GM12878 (cell line): ENCODE measurements at regions not wholly inside any gene's neighbourhood (a gene's known extent, or its start where the extent isn't known, plus 50 kb on each side); places are given as distances from the start of the nearest gene placed in this dataset.

Source experiments
- ATAC-seq: fragments of 200-7000 bp; cut with Tn5 transposase; 3 replicates; pipeline ENCODE4 v1.9.1; 2020; ENCODE audit warnings: mild to moderate bottlenecking, moderate library complexity
- BruUV-seq: library from RNA; stranded (reverse); fragments of 400-500 nt; replicated peaks from 2 replicates; lab custom pipeline; 2021; lab: Mats Ljungman, UMichigan
- CTCF ChIA-PET: fragments of 300-600 bp; sonication (Branson Sonifier 250); formaldehyde crosslinking; extraction: SDS; loops from one replicate; lab custom pipeline; 2021; ENCODE audit warnings: inconsistent platforms; lab: Yijun Ruan, JAX
- POLR2A ChIA-PET: fragments of 350-600 bp; formaldehyde crosslinking; extraction: SDS; loops from one replicate; lab custom pipeline; 2021; ENCODE audit warnings: inconsistent platforms; lab: Charles Lee
- RAD21 ChIA-PET: fragments of 300-600 bp; sonication (Branson Sonifier 250); formaldehyde crosslinking; loops from one replicate; lab custom pipeline; 2023; ENCODE audit warnings: antibody characterized with exemption; ENCODE audit not compliant: unreplicated experiment; lab: Charles Lee
- SMC1A ChIA-PET: fragments of 300-600 bp; sonication (Branson Sonifier 250); formaldehyde crosslinking; loops from one replicate; lab custom pipeline; 2023; ENCODE audit not compliant: unreplicated experiment, uncharacterized antibody; lab: Charles Lee
- DNase-seq: peaks from one replicate; pipeline ENCODE4 v3.0.0-alpha.2; 2011; ENCODE audit warnings: low read depth, low spot score
- FAIRE-seq: peaks from 3 replicates; lab custom pipeline; 2011; peaks lifted over from hg19 to GRCh38; lab: Jason Lieb, UNC
- H2AFZ ChIP-seq: 2 replicates; pipeline ENCODE4 v1.6.0; 2011; ENCODE audit warnings: low read depth, low read length, control low read depth; ENCODE audit not compliant: control insufficient read depth
- H3K27ac ChIP-seq: 2 replicates; pipeline ENCODE4 v1.5.1; 2011; ENCODE audit warnings: control low read depth; ENCODE audit not compliant: control insufficient read depth, insufficient read depth
- H3K27me3 ChIP-seq, 2 experiments: replicated peaks in 1 of 2; 2 replicates each; pipeline versions ENCODE4 v1.6.0 to v1.6.1; 2011; ENCODE audit warnings: low read length in 1 of 2; ENCODE audit not compliant: control insufficient read depth in 2 of 2, insufficient read depth in 2 of 2
- H3K36me3 ChIP-seq, 2 experiments: 2 replicates each; pipeline ENCODE4 v1.5.1; 2011; ENCODE audit warnings: low read length in 1 of 2; ENCODE audit not compliant: control insufficient read depth in 2 of 2, insufficient read depth in 2 of 2
- H3K4me1 ChIP-seq: 2 replicates; pipeline ENCODE4 v1.6.1; 2011; ENCODE audit warnings: mild to moderate bottlenecking, low read length, moderate library complexity, mixed read lengths; ENCODE audit not compliant: control insufficient read depth, insufficient read depth
- H3K4me2 ChIP-seq: 2 replicates; pipeline ENCODE4 v1.6.0; 2011; ENCODE audit warnings: control low read depth; ENCODE audit not compliant: control insufficient read depth, insufficient read depth
- H3K4me3 ChIP-seq: fragments of 200-600 bp; sonication (generic); 2 replicates; pipeline ENCODE4 v1.5.1; 2016
- H3K79me2 ChIP-seq: 2 replicates; pipeline ENCODE4 v1.6.0; 2011; ENCODE audit warnings: low read length; ENCODE audit not compliant: control insufficient read depth, insufficient read depth
- H3K9ac ChIP-seq: 2 replicates; pipeline ENCODE4 v1.8.0; 2011; ENCODE audit warnings: low read length, control low read depth, mixed read lengths; ENCODE audit not compliant: control insufficient read depth, insufficient read depth
- H3K9me3 ChIP-seq: replicated peaks from 3 replicates; pipeline ENCODE4 v1.5.1; 2011; ENCODE audit warnings: mild to moderate bottlenecking, low read length; ENCODE audit not compliant: control insufficient read depth, insufficient read depth
- H4K20me1 ChIP-seq: 2 replicates; pipeline ENCODE4 v1.6.0; 2011; ENCODE audit not compliant: control insufficient read depth, insufficient read depth
- CHD2 ChIP-seq: IDR thresholded peaks from 2 replicates; pipeline ENCODE4 v1.6.1; 2011; ENCODE audit warnings: low read depth, low read length, improper control_type of control experiment, borderline replicate concordance
- CHD4 ChIP-seq: fragments of 200-600 bp; sonication (generic); IDR thresholded peaks from 2 replicates; pipeline ENCODE4 v1.6.1; 2016; ENCODE audit warnings: mild to moderate bottlenecking
- CREM ChIP-seq: IDR thresholded peaks from 2 replicates; pipeline ENCODE4 v1.6.1; 2014; ENCODE audit warnings: antibody characterized with exemption, low read depth
- EGR1 ChIP-seq, 2 experiments: IDR thresholded peaks; 1 replicate in 1 of 2; 2 replicates in 1 of 2; pipeline ENCODE4 v1.6.1; 2011 to 2012; ENCODE audit warnings: low read depth in 2 of 2, low read length in 2 of 2, borderline replicate concordance in 1 of 2, mild to moderate bottlenecking in 1 of 2, moderate library complexity in 1 of 2
- JUNB ChIP-seq: IDR thresholded peaks from 2 replicates; pipeline ENCODE4 v1.6.1; 2016; ENCODE audit warnings: antibody characterized with exemption, mild to moderate bottlenecking
- NBN ChIP-seq: fragments of 450-650 bp; IDR thresholded peaks from 2 replicates; pipeline ENCODE4 v1.6.1; 2016
- RAD51 ChIP-seq: fragments of 450-650 bp; IDR thresholded peaks from 2 replicates; pipeline ENCODE4 v1.6.1; 2016; ENCODE audit warnings: moderate library complexity, mild to moderate bottlenecking, inconsistent platforms
- RB1 ChIP-seq: fragments of 450-650 bp; formaldehyde crosslinking; IDR thresholded peaks from 2 replicates; pipeline ENCODE4 v1.6.1; 2017; ENCODE audit warnings: mild to moderate bottlenecking, borderline replicate concordance
- RELA ChIP-seq: fragments of 450-650 bp; IDR thresholded peaks from 2 replicates; pipeline ENCODE4 v1.8.0; 2014; ENCODE audit warnings: borderline replicate concordance; ENCODE audit not compliant: partially characterized antibody
- RFX5 ChIP-seq: IDR thresholded peaks from 2 replicates; pipeline ENCODE4 v1.6.1; 2011; ENCODE audit warnings: low read depth, low read length, improper control_type of control experiment
- SIX5 ChIP-seq: IDR thresholded peaks from 2 replicates; pipeline ENCODE4 v1.6.1; 2011; ENCODE audit warnings: mild to moderate bottlenecking, low read depth, low read length, moderate library complexity; ENCODE audit not compliant: severe bottlenecking
- SREBF2 ChIP-seq: IDR thresholded peaks from 2 replicates; pipeline ENCODE4 v1.6.1; 2012; ENCODE audit warnings: mild to moderate bottlenecking, low read length
- STAT3 ChIP-seq: IDR thresholded peaks from 2 replicates; pipeline ENCODE4 v1.6.1; 2011; ENCODE audit warnings: low read depth, low read length, improper control_type of control experiment
- TARDBP ChIP-seq: IDR thresholded peaks from 2 replicates; pipeline ENCODE4 v1.6.1; 2016; ENCODE audit warnings: borderline replicate concordance
- TBL1XR1 ChIP-seq: IDR thresholded peaks from 2 replicates; pipeline ENCODE4 v1.6.1; 2012; ENCODE audit warnings: low read depth, low read length, improper control_type of control experiment
- ZNF24 ChIP-seq: fragments of 450-650 bp; IDR thresholded peaks from 2 replicates; pipeline ENCODE4 v1.6.1; 2017; ENCODE audit warnings: antibody characterized with exemption, mild to moderate bottlenecking
- ZNF622 ChIP-seq: fragments of 450-650 bp; IDR thresholded peaks from 2 replicates; pipeline ENCODE4 v1.6.1; 2017; ENCODE audit warnings: mild to moderate bottlenecking, inconsistent platforms
- WGBS: methylation state at CpG from one replicate; pipeline ENCODE4 v1.1.6; 2016; ENCODE audit warnings: low lambda C conversion rate; ENCODE audit not compliant: insufficient replicate concordance, insufficient coverage; ENCODE audit errors: missing lambda C conversion rate; 5-methylcytosine and 5-hydroxymethylcytosine counted together
- in situ Hi-C: fragments of 300-500 bp; cut with MboI; formaldehyde crosslinking; loops from 9 replicates; pipeline ENCODE4 v1.14.3; 2018; ENCODE audit warnings: mixed read lengths
- intact Hi-C: fragments of 100-400 bp; cut with micrococcal nuclease; formaldehyde crosslinking; loops from one replicate; pipeline ENCODE4 v1.14.2; 2022; ENCODE audit not compliant: unreplicated experiment
- TF ChIP-seq, protein P1 (sequence below): fragments of 450-650 bp; IDR thresholded peaks from 2 replicates; pipeline ENCODE4 v1.6.1; 2017; ENCODE audit warnings: mild to moderate bottlenecking, low read depth, inconsistent platforms; ENCODE audit not compliant: poor library complexity, severe bottlenecking
- TF ChIP-seq, protein P2 (sequence below): fragments of 450-650 bp; IDR thresholded peaks from 2 replicates; pipeline ENCODE4 v1.6.1; 2017; ENCODE audit warnings: mild to moderate bottlenecking, moderate library complexity

DNA sequence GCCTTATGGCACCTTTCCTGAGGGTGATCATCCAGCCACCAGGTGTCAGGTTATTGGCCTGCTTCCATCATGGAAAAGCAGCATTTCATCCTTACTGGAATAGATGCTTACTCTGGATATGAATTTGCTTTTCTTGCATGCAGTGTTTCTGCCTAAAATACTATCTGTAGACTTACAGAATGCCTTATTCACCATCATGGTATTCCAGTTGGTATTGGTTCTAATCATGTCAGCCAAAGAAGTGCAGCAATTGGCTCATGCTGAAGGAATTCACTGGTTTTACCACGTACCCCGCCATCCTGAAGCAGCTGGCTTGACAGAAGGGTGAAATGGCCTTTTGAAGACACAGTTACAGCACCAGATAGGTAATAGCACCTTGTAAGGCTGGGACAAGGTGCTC is 194.2 kb downstream of the AASDHPPT start (continued):
- TF ChIP-seq, protein P1, sequence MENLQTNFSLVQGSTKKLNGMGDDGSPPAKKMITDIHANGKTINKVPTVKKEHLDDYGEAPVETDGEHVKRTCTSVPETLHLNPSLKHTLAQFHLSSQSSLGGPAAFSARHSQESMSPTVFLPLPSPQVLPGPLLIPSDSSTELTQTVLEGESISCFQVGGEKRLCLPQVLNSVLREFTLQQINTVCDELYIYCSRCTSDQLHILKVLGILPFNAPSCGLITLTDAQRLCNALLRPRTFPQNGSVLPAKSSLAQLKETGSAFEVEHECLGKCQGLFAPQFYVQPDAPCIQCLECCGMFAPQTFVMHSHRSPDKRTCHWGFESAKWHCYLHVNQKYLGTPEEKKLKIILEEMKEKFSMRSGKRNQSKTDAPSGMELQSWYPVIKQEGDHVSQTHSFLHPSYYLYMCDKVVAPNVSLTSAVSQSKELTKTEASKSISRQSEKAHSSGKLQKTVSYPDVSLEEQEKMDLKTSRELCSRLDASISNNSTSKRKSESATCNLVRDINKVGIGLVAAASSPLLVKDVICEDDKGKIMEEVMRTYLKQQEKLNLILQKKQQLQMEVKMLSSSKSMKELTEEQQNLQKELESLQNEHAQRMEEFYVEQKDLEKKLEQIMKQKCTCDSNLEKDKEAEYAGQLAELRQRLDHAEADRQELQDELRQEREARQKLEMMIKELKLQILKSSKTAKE: no peak
- TF ChIP-seq ZNF622: no peak
- TF ChIP-seq TARDBP: no peak
- TF ChIP-seq ZNF24: no peak

DNA sequence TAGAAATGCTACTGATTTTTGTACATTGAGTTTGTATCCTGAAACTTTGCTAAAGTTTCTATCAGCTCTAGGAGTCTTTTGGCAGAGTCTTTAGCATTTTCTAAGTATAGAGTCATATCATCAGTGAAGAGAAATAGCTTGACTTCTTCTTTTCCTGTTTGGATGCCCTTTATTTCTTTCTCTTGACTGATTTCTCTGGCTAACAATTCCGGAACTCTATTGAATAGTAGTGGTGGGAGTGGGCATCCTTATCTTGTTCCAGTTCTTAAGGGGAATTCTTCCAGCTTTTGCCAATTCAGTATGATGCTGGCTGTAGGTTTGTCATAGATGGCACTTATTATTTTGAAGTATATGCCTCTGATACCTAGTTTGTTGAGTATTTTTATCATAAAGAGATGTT is 197.7 kb downstream of the AASDHPPT start:
- H2AFZ ChIP-seq: no peak overlapping the region
- no peaks in the 10 kb centered on the region for H3K27me3 ChIP-seq
- ChIA-PET RAD21 (interaction anchor here (2.1 kb wide), 1 partner anchor 119 kb away, joined by 7 read pairs; no protein-coding TSS in a partner anchor), SMC1A (interaction anchor here (1.3 kb wide), 1 partner anchor 43 kb away, joined by 3 read pairs; no protein-coding TSS in a partner anchor), POLR2A (no interaction called here), CTCF (interaction anchor here (0.6 kb wide), 2 partner anchors 266 to 324 kb away, joined by 3 to 4 read pairs; no protein-coding TSS in a partner anchor)
- intact Hi-C loops: no loop called here
- no peaks in the 10 kb centered on the region for H3K4me1 ChIP-seq
- no peaks in the 10 kb centered on the region for H3K79me2 ChIP-seq
- DNase-seq (no peak), ATAC-seq (no peak), FAIRE-seq (no peak)
- no peak overlapping the region for H3K4me2 ChIP-seq
- 19% methylated on average over 1 of the region's 1 CpG for WGBS
- no TSS peak for BruUV-seq
- H3K4me3 ChIP-seq: no peak overlapping the region
- H4K20me1 ChIP-seq: no peaks in the 10 kb centered on the region
- in situ Hi-C loops: no loop called here
- no peaks in the 10 kb centered on the region for H3K36me3 ChIP-seq
- no peaks in the 10 kb centered on the region for H3K9me3 ChIP-seq
- no peak overlapping the region for H3K9ac ChIP-seq
- no peak overlapping the region for H3K27ac ChIP-seq
- no peak for TF ChIP-seq CHD4
- no peak for TF ChIP-seq STAT3
- TF ChIP-seq EGR1 (IDR thresholded peaks at IDR 0.05; ENCODE audit: borderline replicate concordance in 1 of 2, low read depth in 2 of 2, low read length in 2 of 2): no peak
- no peak for TF ChIP-seq RAD51
- TF ChIP-seq SIX5: no peak
- TF ChIP-seq CHD2: no peak
- no peak for TF ChIP-seq NBN
- TF ChIP-seq, protein P2, sequence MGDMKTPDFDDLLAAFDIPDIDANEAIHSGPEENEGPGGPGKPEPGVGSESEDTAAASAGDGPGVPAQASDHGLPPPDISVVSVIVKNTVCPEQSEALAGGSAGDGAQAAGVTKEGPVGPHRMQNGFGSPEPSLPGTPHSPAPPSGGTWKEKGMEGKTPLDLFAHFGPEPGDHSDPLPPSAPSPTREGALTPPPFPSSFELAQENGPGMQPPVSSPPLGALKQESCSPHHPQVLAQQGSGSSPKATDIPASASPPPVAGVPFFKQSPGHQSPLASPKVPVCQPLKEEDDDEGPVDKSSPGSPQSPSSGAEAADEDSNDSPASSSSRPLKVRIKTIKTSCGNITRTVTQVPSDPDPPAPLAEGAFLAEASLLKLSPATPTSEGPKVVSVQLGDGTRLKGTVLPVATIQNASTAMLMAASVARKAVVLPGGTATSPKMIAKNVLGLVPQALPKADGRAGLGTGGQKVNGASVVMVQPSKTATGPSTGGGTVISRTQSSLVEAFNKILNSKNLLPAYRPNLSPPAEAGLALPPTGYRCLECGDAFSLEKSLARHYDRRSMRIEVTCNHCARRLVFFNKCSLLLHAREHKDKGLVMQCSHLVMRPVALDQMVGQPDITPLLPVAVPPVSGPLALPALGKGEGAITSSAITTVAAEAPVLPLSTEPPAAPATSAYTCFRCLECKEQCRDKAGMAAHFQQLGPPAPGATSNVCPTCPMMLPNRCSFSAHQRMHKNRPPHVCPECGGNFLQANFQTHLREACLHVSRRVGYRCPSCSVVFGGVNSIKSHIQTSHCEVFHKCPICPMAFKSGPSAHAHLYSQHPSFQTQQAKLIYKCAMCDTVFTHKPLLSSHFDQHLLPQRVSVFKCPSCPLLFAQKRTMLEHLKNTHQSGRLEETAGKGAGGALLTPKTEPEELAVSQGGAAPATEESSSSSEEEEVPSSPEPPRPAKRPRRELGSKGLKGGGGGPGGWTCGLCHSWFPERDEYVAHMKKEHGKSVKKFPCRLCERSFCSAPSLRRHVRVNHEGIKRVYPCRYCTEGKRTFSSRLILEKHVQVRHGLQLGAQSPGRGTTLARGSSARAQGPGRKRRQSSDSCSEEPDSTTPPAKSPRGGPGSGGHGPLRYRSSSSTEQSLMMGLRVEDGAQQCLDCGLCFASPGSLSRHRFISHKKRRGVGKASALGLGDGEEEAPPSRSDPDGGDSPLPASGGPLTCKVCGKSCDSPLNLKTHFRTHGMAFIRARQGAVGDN: no peak
- no peak for TF ChIP-seq SREBF2
- TF ChIP-seq RELA: no peak
- TF ChIP-seq TBL1XR1: no peak
- no peak for TF ChIP-seq JUNB
- no peak for TF ChIP-seq CREM
- no peak for TF ChIP-seq RB1
- TF ChIP-seq RFX5: no peak
